ENCODE measurements at regions not wholly inside any gene's neighbourhood (a gene's known extent, or its start where the extent isn't known, plus 50 kb on each side); places are given as distances from the start of the nearest gene placed in this dataset.
A peak's percentile ranks its signal among the peaks of the same experiment; 100 is the strongest.

DNA sequence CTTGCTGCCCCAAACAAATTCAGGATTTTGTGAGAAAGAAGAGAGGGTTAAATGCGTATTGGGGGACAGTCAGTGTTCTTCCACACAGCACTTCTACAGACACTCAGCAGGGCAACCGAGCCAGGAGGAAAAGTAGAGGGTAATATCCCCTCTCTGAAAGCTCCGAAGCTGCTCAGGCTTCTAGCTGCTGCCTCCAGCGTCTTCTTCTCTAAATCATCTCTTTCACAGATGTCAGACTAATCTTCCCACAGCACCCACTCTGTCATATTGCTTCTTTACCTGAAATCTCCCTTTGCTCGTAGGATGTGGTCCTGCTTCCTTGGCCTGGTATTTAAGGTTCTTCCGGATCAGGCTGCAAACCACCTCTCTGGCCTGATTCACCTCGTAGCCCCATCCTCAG, 117.6 kb upstream of the HAAO start:
- H3K4me3 ChIP-seq (ENCODE audit: control insufficient read depth, low read depth, low read length): no peak overlapping the region
- no peak for DNase-seq (ENCODE audit: low read depth)
- TF ChIP-seq, protein P1, sequence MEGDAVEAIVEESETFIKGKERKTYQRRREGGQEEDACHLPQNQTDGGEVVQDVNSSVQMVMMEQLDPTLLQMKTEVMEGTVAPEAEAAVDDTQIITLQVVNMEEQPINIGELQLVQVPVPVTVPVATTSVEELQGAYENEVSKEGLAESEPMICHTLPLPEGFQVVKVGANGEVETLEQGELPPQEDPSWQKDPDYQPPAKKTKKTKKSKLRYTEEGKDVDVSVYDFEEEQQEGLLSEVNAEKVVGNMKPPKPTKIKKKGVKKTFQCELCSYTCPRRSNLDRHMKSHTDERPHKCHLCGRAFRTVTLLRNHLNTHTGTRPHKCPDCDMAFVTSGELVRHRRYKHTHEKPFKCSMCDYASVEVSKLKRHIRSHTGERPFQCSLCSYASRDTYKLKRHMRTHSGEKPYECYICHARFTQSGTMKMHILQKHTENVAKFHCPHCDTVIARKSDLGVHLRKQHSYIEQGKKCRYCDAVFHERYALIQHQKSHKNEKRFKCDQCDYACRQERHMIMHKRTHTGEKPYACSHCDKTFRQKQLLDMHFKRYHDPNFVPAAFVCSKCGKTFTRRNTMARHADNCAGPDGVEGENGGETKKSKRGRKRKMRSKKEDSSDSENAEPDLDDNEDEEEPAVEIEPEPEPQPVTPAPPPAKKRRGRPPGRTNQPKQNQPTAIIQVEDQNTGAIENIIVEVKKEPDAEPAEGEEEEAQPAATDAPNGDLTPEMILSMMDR (conservative IDR thresholded peaks at IDR 0.05; ENCODE audit: control insufficient read depth, insufficient read depth, low read depth, low read length): no peak

GRCh38 chr2:42908518-42909200, 116.3 kb upstream of the HAAO start:
- no peak overlapping the region for H3K4me3 ChIP-seq (ENCODE audit: control insufficient read depth, low read depth, low read length)
- no peak for DNase-seq (ENCODE audit: low read depth)
- TF ChIP-seq, protein P1 (conservative IDR thresholded peaks at IDR 0.05; ENCODE audit: control insufficient read depth, insufficient read depth, low read depth, low read length): no peak

- TF ChIP-seq, protein P1 (conservative IDR thresholded peaks at IDR 0.05; ENCODE audit: control insufficient read depth, insufficient read depth, low read depth, low read length): no peak
- H3K4me3 ChIP-seq (ENCODE audit: control insufficient read depth, low read depth, low read length): no peak overlapping the region
- DNase-seq (ENCODE audit: low read depth): no peak
Observed at GRCh38 chr2:42907835-42908234, 115.5 kb upstream of the HAAO start.

GRCh38 chr2:42906557-42907411, 114.4 kb upstream of the HAAO start:
- TF ChIP-seq, protein P1 (conservative IDR thresholded peaks at IDR 0.05; ENCODE audit: control insufficient read depth, insufficient read depth, low read depth, low read length): no peak
- H3K4me3 ChIP-seq (ENCODE audit: control insufficient read depth, low read depth, low read length): no peak overlapping the region
- no peak for DNase-seq (ENCODE audit: low read depth)

DNA sequence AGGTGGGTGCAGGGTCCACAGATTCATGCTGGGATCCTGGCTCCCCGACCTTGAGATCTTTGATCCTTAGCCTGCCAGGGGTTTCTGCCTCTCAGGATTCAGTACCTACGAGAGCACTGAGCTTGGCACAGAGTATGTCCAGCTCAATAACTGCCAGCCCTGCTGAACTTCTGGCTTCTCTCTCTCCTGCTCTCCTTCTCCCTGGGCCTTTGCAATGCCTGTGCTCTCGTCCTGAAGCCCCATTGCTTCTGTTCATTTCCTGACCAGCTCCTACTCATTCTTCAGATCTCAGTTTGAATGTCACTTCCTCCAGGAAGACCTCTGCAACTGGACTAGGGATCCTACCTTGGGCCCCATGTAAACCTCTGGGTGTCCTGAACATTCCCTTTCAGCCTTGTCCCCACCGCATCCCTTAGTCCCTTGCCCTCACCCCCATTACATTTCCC, 113.8 kb upstream of the HAAO start:
- DNase-seq (ENCODE audit: low read depth): no peak
- TF ChIP-seq, protein P1 (conservative IDR thresholded peaks at IDR 0.05; ENCODE audit: control insufficient read depth, insufficient read depth, low read depth, low read length): no peak
- no peak overlapping the region for H3K4me3 ChIP-seq (ENCODE audit: control insufficient read depth, low read depth, low read length)

GRCh38 chr2:42905341-42906110, 113.1 kb upstream of the HAAO start:
- H3K4me3 ChIP-seq (ENCODE audit: control insufficient read depth, low read depth, low read length): no peak overlapping the region
- peak; percentile 70 for DNase-seq (ENCODE audit: low read depth)
- TF ChIP-seq, protein P1 (conservative IDR thresholded peaks at IDR 0.05; ENCODE audit: control insufficient read depth, insufficient read depth, low read depth, low read length): no peak

Measured in fibroblast of mammary gland (primary cell).